Lung (tissue), 11 donors: ENCODE measurements at regions not wholly inside any gene's neighbourhood (a gene's known extent, or its start where the extent isn't known, plus 50 kb on each side); places are given as distances from the start of the nearest gene placed in this dataset.

Source experiments
- ATAC-seq: fragments of 200-7000 bp; cut with Tn5 transposase; one replicate; pipeline ENCODE4 v1.9.1; 2020; ENCODE audit warnings: moderate number of reproducible peaks; ENCODE audit not compliant: insufficient read depth, low FRiP score
- DNase-seq, 3 donors: peaks; one replicate each; pipeline ENCODE4 v3.0.0-alpha.2; 2013 to 2017
- H3K27ac ChIP-seq, 2 donors: one replicate each; pipeline ENCODE4 v1.5.1; 2013; ENCODE audit warnings: mild to moderate bottlenecking in 2 of 2, moderate library complexity in 2 of 2, control low read depth in 1 of 2, inconsistent platforms in 1 of 2, low read depth in 1 of 2, low read length in 1 of 2
- H3K27me3 ChIP-seq, 3 donors: one replicate each; pipeline ENCODE4 v1.5.1; 2013; ENCODE audit warnings: low read length in 2 of 3; ENCODE audit not compliant: control insufficient read depth in 3 of 3, insufficient read depth in 3 of 3
- H3K36me3 ChIP-seq, 4 donors: one replicate each; pipeline ENCODE4 v1.5.1; 2013; ENCODE audit warnings: low read length in 4 of 4, mild to moderate bottlenecking in 1 of 4, moderate library complexity in 1 of 4; ENCODE audit not compliant: control insufficient read depth in 4 of 4, insufficient read depth in 4 of 4
- H3K4me1 ChIP-seq, 5 donors: one replicate each; pipeline ENCODE4 v1.5.1; 2013; ENCODE audit warnings: low read length in 5 of 5, mild to moderate bottlenecking in 2 of 5, moderate library complexity in 1 of 5; ENCODE audit not compliant: control insufficient read depth in 5 of 5, insufficient read depth in 5 of 5
- H3K4me3 ChIP-seq: one replicate; pipeline ENCODE4 v1.5.1; 2013; ENCODE audit warnings: mild to moderate bottlenecking, control low read depth, moderate library complexity
- H3K9ac ChIP-seq, 2 donors: one replicate each; pipeline ENCODE4 v1.5.1; 2013; ENCODE audit warnings: low read length in 2 of 2, control low read depth in 1 of 2; ENCODE audit not compliant: insufficient read depth in 1 of 2
- H3K9me3 ChIP-seq, 4 donors: one replicate each; pipeline ENCODE4 v1.5.1; 2013; ENCODE audit warnings: low read length in 3 of 4, mild to moderate bottlenecking in 1 of 4, moderate library complexity in 1 of 4; ENCODE audit not compliant: control insufficient read depth in 4 of 4, insufficient read depth in 3 of 4
- CTCF ChIP-seq: IDR thresholded peaks from 2 replicates; pipeline ENCODE4 v1.5.1; 2012; ENCODE audit warnings: mild to moderate bottlenecking; ENCODE audit errors: control extremely low read depth, extremely low read depth
- WGBS, 2 donors: extraction: QIAGEN DNeasy Blood & Tissue Kit; methylation state at CpG; one replicate each; pipeline ENCODE4 v1.1.7; 2013; 5-methylcytosine and 5-hydroxymethylcytosine counted together
- donor health status: control.
- donor health status: control.
- donor health status: Bipolar disorder and iron deficiency.
- donor health status: healthy.
- donor health status: DM: yes; HTN: yes; CAD: no.

DNA sequence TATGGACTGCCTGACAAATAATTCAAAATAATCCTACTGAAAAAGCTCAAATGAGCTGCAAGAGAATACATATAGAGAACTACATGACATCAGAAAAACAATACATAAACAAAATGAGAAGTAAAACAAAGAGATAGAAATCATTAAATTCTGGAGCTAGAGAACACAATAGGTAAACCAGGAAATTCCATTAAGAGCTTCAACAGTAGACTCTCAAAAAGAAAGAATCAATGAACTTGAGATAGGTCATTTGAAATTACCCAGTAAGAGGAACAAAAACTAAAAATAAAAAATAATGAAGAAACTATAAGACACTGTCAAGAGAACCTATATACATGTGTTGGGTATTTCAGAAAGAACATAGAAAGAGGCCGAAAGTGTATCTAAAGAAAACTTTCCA is 186.3 kb downstream of the PTN start:
- WGBS, 2 donors, result 95 to 98% methylated on average over 1 of the region's 1 CpG

DNA sequence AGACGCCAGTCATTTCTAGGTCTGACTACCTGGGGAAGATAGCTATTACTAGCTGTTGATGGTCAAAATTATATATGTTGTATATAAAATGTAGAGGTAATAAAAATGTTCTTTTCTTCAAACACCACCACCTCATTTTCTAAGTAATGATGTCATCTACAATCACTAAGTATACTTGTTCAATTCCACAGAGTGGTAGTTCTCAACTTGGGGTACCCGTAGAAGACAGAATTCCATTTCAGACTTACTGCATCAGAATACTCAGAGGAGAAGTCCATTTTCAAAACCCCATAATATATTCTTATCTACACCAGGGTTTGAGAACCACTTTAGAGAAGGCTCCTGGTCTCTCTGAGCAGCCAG is 191.9 kb downstream of the PTN start:
- no peak overlapping the region for H3K9ac ChIP-seq
- 92 to 96% methylated on average over 2 of the region's 2 CpGs for WGBS, 2 donors
- ATAC-seq (no peak), DNase-seq (no peak)
- no peak overlapping the region for H3K4me3 ChIP-seq
- no peak for TF ChIP-seq CTCF
- no peaks in the 10 kb centered on the region for H3K9me3 ChIP-seq
- no peaks in the 10 kb centered on the region for H3K36me3 ChIP-seq
- H3K27ac ChIP-seq, result no peak overlapping the region
- no peaks in the 10 kb centered on the region for H3K4me1 ChIP-seq
- no peaks in the 10 kb centered on the region for H3K27me3 ChIP-seq

More for the DNA sequence above, 186.3 kb downstream of the PTN start:
- no peaks in the 10 kb centered on the region for H3K9me3 ChIP-seq
- no peak overlapping the region for H3K27ac ChIP-seq
- no peak for TF ChIP-seq CTCF
- no peaks in the 10 kb centered on the region for H3K4me1 ChIP-seq
- no peak overlapping the region for H3K4me3 ChIP-seq
- ATAC-seq, result no peak
- H3K9ac ChIP-seq, result no peak overlapping the region
- no peaks in the 10 kb centered on the region for H3K27me3 ChIP-seq
- no peak for DNase-seq
- no peaks in the 10 kb centered on the region for H3K36me3 ChIP-seq

- H3K4me3 ChIP-seq, result no peak overlapping the region
- no peaks in the 10 kb centered on the region for H3K9me3 ChIP-seq
- H3K4me1 ChIP-seq, result no peaks in the 10 kb centered on the region
- DNase-seq, result no peak
- no peak for ATAC-seq
- 60 to 67% methylated on average over 5 of the region's 5 CpGs for WGBS, 2 donors
- H3K27me3 ChIP-seq, result no peaks in the 10 kb centered on the region
- H3K27ac ChIP-seq, result no peak overlapping the region
- no peak overlapping the region for H3K9ac ChIP-seq
- H3K36me3 ChIP-seq, result no peaks in the 10 kb centered on the region
- TF ChIP-seq CTCF, result no peak
Observed at GRCh38 chr7:137151041-137151689, 192.4 kb downstream of the PTN start.

DNA sequence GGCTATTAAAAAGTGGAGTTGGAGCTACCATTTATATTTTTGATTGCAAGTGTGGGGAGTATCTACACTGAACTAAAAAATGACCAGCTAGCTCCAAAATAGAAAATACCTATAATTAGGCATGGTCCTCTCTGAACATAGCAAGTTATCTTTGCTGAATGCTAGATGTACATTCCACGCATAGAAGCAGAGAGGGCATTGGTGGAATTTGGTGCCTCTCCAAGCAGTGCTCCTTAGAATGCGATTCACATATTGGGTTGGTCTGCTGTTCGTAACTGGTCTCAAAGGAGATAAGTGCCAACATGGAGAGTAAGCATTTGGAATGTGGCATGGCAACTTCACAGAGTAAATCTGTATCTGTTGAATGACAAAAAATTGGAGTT is 196.2 kb downstream of the PTN start:
- TF ChIP-seq CTCF, result no peak
- ATAC-seq, result no peak
- Histone ChIP-seq H3K27me3 (no peaks in the 10 kb centered on the region), H3K4me1 (no peaks in the 10 kb centered on the region), H3K9me3 (no peaks in the 10 kb centered on the region), H3K36me3 (no peaks in the 10 kb centered on the region), H3K9ac (no peak overlapping the region), H3K4me3 (no peak overlapping the region), H3K27ac (no peak overlapping the region)
- 70 to 74% methylated on average over 3 of the region's 3 CpGs for WGBS, 2 donors
- DNase-seq, result no peak
